AG04449 (cell line): ENCODE measurements at regions not wholly inside any gene's neighbourhood (a gene's known extent, or its start where the extent isn't known, plus 50 kb on each side); places are given as distances from the start of the nearest gene placed in this dataset.
"Not testable (repeated sequence)": the region's sequence is repeated elsewhere in the genome, so short reads cannot be mapped to it uniquely, and the experiment has no call there.

Source experiments
- CTCF ChIA-PET: fragments of 350-600 bp; formaldehyde crosslinking; extraction: SDS; loops from one replicate; lab custom pipeline; 2021; ENCODE audit warnings: antibody characterized with exemption; lab: Yijun Ruan, JAX
- POLR2A ChIA-PET: fragments of 400-600, 350-600 bp; formaldehyde crosslinking; extraction: SDS; loops from one replicate; lab custom pipeline; 2020; ENCODE audit warnings: antibody characterized with exemption, inconsistent platforms; lab: Yijun Ruan, JAX
- DNase-seq: peaks from one replicate; pipeline ENCODE4 v3.0.0-alpha.2; 2010; ENCODE audit warnings: low read depth, low spot score
- H3K4me3 ChIP-seq: 2 replicates; pipeline ENCODE4 v1.5.1; 2011; ENCODE audit warnings: low read depth, mild to moderate bottlenecking, control low read depth, low read length
- CTCF ChIP-seq: IDR thresholded peaks from one replicate; pipeline ENCODE4 v1.5.1; 2011; ENCODE audit warnings: mild to moderate bottlenecking, moderate library complexity, low read length, control low read depth, inconsistent platforms; ENCODE audit not compliant: insufficient read depth; ENCODE audit errors: missing control alignments

- POLR2A ChIA-PET: no interaction called here
- no peak for DNase-seq
- CTCF ChIA-PET: interaction anchor here (1.2 to 1.4 kb wide), 2 partner anchors 18 to 22 kb away, joined by 3 read pairs; no protein-coding TSS in a partner anchor
- no peak for TF ChIP-seq CTCF
- no peak overlapping the region for H3K4me3 ChIP-seq
Observed at GRCh38 chr2:216932863-216933548, 73.1 kb upstream of the TNP1 start.

- no peak for DNase-seq
- CTCF ChIA-PET: interaction anchor here (1.1 kb wide), 1 partner anchor 234 kb away, joined by 3 read pairs; no protein-coding TSS in a partner anchor
- POLR2A ChIA-PET: no interaction called here
- TF ChIP-seq CTCF: no peak
- H3K4me3 ChIP-seq: no peak overlapping the region
Observed at GRCh38 chr2:216932113-216932862, 72.4 kb upstream of the TNP1 start.

GRCh38 chr2:216930716-216931115, 70.9 kb upstream of the TNP1 start:
- no peak for TF ChIP-seq CTCF
- POLR2A ChIA-PET: no interaction called here
- no peak overlapping the region for H3K4me3 ChIP-seq
- no peak for DNase-seq
- CTCF ChIA-PET: no interaction called here

GRCh38 chr2:216929338-216929737, 69.5 kb upstream of the TNP1 start:
- CTCF ChIA-PET, POLR2A ChIA-PET, H3K4me3 ChIP-seq, DNase-seq: not testable (repeated sequence)

- POLR2A ChIA-PET: no interaction called here
- no peak overlapping the region for H3K4me3 ChIP-seq
- no peak for TF ChIP-seq CTCF
- no peak for DNase-seq
- CTCF ChIA-PET: no interaction called here
Observed at GRCh38 chr2:216927163-216927562, 67.3 kb upstream of the TNP1 start.

GRCh38 chr2:216925636-216926366, 65.9 kb upstream of the TNP1 start:
- no peak overlapping the region for H3K4me3 ChIP-seq
- CTCF ChIA-PET: no interaction called here
- POLR2A ChIA-PET: no interaction called here
- no peak for TF ChIP-seq CTCF
- no peak for DNase-seq
